Upper lobe of right lung (tissue), 1 donor: ENCODE measurements at regions not wholly inside any gene's neighbourhood (a gene's known extent, or its start where the extent isn't known, plus 50 kb on each side); places are given as distances from the start of the nearest gene placed in this dataset.
"Not testable (repeated sequence)": the region's sequence is repeated elsewhere in the genome, so short reads cannot be mapped to it uniquely, and the experiment has no call there.

ENCODE experiments used
- ATAC-seq: fragments of 200-7000 bp; cut with Tn5 transposase; one replicate; pipeline ENCODE4 v1.9.1; 2020; ENCODE audit warnings: mild to moderate bottlenecking, moderate library complexity
- DNase-seq: peaks from one replicate; pipeline ENCODE4 v3.0.0-alpha.2; 2020
- H3K27ac ChIP-seq: fragments of 200-600 bp; one replicate; pipeline ENCODE4 v1.8.0; 2022
- H3K27me3 ChIP-seq: fragments of 200-600 bp; one replicate; pipeline ENCODE4 v1.8.0; 2022; ENCODE audit warnings: mild to moderate bottlenecking
- H3K36me3 ChIP-seq: fragments of 200-600 bp; one replicate; pipeline ENCODE4 v1.8.0; 2022
- H3K4me1 ChIP-seq: fragments of 200-600 bp; one replicate; pipeline ENCODE4 v1.8.0; 2022
- H3K4me3 ChIP-seq: fragments of 200-600 bp; one replicate; pipeline ENCODE4 v1.8.0; 2022; ENCODE audit warnings: mild to moderate bottlenecking
- H3K9me3 ChIP-seq: fragments of 200-600 bp; one replicate; pipeline ENCODE4 v1.8.0; 2022
- CTCF ChIP-seq: fragments of 200-600 bp; IDR thresholded peaks from one replicate; pipeline ENCODE4 v1.8.0; 2022; ENCODE audit warnings: antibody characterized with exemption
- intact Hi-C: fragments of 100-400 bp; cut with DNase I; formaldehyde crosslinking; loops from one replicate; pipeline ENCODE4 v1.11.0; 2022
- donor health status: DM: no; HTN: yes; CAD: no; lungs with severe emphysema.

GRCh38 chr7:22039670-22040069 lies 94.0 kb upstream of the CDCA7L start:
- DNase-seq (no peak), ATAC-seq (no peak)
- Histone ChIP-seq H3K4me3 (no peak overlapping the region), H3K9me3 (no peaks in the 10 kb centered on the region), H3K36me3 (no peaks in the 10 kb centered on the region), H3K4me1 (no peaks in the 10 kb centered on the region), H3K27ac (no peak overlapping the region), H3K27me3 (no peaks in the 10 kb centered on the region)
- intact Hi-C loops, result no loop called here
- TF ChIP-seq CTCF, result no peak

- H3K4me1 ChIP-seq, DNase-seq, H3K27ac ChIP-seq, H3K36me3 ChIP-seq, H3K27me3 ChIP-seq, intact Hi-C loops, H3K9me3 ChIP-seq, H3K4me3 ChIP-seq, ATAC-seq: not testable (repeated sequence)
Measured at GRCh38 chr7:22032356-22032755, 86.7 kb upstream of the CDCA7L start.

GRCh38 chr7:22028656-22029055 lies 83.0 kb upstream of the CDCA7L start:
- H3K36me3 ChIP-seq, H3K27ac ChIP-seq, H3K4me3 ChIP-seq, intact Hi-C loops, H3K27me3 ChIP-seq, ATAC-seq, DNase-seq, H3K4me1 ChIP-seq, H3K9me3 ChIP-seq: not testable (repeated sequence)

GRCh38 chr7:22027475-22027874 lies 81.8 kb upstream of the CDCA7L start:
- Histone ChIP-seq H3K27ac (no peak overlapping the region), H3K4me3 (no peak overlapping the region), H3K27me3 (no peaks in the 10 kb centered on the region), H3K36me3 (no peaks in the 10 kb centered on the region), H3K4me1 (no peaks in the 10 kb centered on the region), H3K9me3 (no peaks in the 10 kb centered on the region)
- DNase-seq (no peak), ATAC-seq (no peak)
- no peak for TF ChIP-seq CTCF
- intact Hi-C loops, result no loop called here

- Histone ChIP-seq H3K9me3 (no peaks in the 10 kb centered on the region), H3K4me3 (no peak overlapping the region), H3K4me1 (no peaks in the 10 kb centered on the region), H3K36me3 (no peaks in the 10 kb centered on the region), H3K27me3 (no peaks in the 10 kb centered on the region), H3K27ac (no peak overlapping the region)
- intact Hi-C loops, result no loop called here
- no peak for TF ChIP-seq CTCF
- DNase-seq, result no peak
- ATAC-seq, result no peak
Measured at GRCh38 chr7:22025983-22026382, 80.3 kb upstream of the CDCA7L start.

GRCh38 chr7:22025075-22025474 lies 79.4 kb upstream of the CDCA7L start:
- Histone ChIP-seq H3K4me1 (no peaks in the 10 kb centered on the region), H3K36me3 (no peaks in the 10 kb centered on the region), H3K27me3 (no peaks in the 10 kb centered on the region), H3K4me3 (no peak overlapping the region), H3K9me3 (no peaks in the 10 kb centered on the region), H3K27ac (no peak overlapping the region)
- no peak for TF ChIP-seq CTCF
- DNase-seq, result no peak
- intact Hi-C loops, result no loop called here
- no peak for ATAC-seq

- H3K36me3 ChIP-seq, result no peaks in the 10 kb centered on the region
- no peak for TF ChIP-seq CTCF
- no peak overlapping the region for H3K27ac ChIP-seq
- no peaks in the 10 kb centered on the region for H3K27me3 ChIP-seq
- intact Hi-C loops, result no loop called here
- H3K4me3 ChIP-seq, result no peak overlapping the region
- no peaks in the 10 kb centered on the region for H3K4me1 ChIP-seq
- no peaks in the 10 kb centered on the region for H3K9me3 ChIP-seq
- ATAC-seq (no peak), DNase-seq (no peak)
Measured at GRCh38 chr7:22019931-22020330, 74.2 kb upstream of the CDCA7L start.
